A204.1 (cell line): ENCODE measurements at regions not wholly inside any gene's neighbourhood (a gene's known extent, or its start where the extent isn't known, plus 50 kb on each side); places are given as distances from the start of the nearest gene placed in this dataset.
"Not testable (repeated sequence)": the region's sequence is repeated elsewhere in the genome, so short reads cannot be mapped to it uniquely, and the experiment has no call there.

ENCODE experiments used
- FAIRE-seq: peaks from 2 replicates; lab custom pipeline; 2012; peaks lifted over from hg19 to GRCh38; lab: Jason Lieb, UNC

- no peak for FAIRE-seq
These were observed 468.2 kb upstream of the CCDC196 start for GRCh38 chr14:66017927-66018326.

GRCh38 chr14:66022526-66022925 lies 463.6 kb upstream of the CCDC196 start:
- FAIRE-seq = no peak

DNA sequence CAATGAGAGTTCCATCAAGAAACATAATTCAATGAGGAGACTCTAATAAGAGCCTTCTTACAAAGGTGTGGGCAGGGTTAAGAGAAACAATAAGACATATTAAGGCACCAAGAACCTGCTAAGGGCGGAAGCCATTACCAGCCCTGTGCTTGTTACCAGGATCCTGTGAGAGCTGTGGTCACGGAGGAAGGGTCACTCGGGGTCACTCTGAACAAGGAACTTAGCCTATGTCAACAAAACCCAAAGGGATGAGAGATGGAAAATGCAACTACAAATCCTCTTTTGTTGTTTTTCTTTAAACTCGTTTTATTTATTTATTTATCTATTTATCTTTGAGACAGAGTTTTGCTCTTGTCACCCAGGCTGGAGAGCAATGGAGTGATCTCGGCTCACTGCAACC lies 460.4 kb upstream of the CCDC196 start:
- no peak for FAIRE-seq

DNA sequence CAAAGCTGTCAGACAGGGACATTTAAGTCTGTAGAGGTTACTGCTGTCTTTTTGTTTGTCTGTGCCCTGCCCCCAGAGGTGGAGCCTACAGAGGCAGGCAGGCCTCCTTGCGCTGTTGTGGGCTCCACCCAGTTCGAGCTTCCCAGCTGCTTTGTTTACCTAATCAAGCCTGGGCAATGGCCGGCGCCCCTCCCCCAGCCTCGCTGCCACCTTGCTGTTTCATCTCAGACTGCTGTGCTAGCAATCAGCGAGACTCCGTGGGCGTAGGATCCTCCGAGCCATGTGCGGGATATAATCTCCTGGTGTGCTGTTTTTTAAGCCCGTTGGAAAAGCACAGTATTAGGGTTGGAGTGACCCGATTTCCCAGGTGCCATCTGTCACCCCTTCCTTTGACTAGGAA lies 454.2 kb upstream of the CCDC196 start:
- FAIRE-seq = not testable (repeated sequence)

- no peak for FAIRE-seq
These were observed 453.4 kb upstream of the CCDC196 start for GRCh38 chr14:66032800-66033199.

GRCh38 chr14:66036547-66036946 lies 449.6 kb upstream of the CCDC196 start:
- no peak for FAIRE-seq

- no peak for FAIRE-seq
These were observed 448.8 kb upstream of the CCDC196 start for GRCh38 chr14:66037361-66037760.

GRCh38 chr14:66038212-66038611 lies 448.0 kb upstream of the CCDC196 start:
- FAIRE-seq = no peak

DNA sequence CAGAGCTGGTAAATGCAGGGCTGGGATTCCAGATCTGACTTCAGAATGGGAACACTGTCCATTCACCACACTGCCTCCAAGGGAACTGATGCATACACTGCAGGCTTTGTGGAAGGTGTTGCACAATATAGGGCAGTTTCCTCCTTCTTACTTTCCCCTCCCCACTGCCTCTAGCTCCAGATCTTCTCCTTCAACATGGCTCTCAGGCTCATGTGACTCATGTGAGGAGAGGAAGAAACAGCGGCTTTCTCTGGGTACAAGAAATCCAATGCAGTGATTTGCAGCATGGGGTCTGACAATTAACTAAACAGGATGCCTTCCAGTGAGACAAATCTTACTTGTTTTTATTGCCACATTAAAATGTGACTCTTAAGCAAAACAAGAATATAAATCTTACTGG lies 447.6 kb upstream of the CCDC196 start:
- FAIRE-seq = no peak

- FAIRE-seq = no peak
These were observed 446.7 kb upstream of the CCDC196 start for GRCh38 chr14:66039495-66039894.

GRCh38 chr14:66041582-66041981 lies 444.6 kb upstream of the CCDC196 start:
- FAIRE-seq = no peak

DNA sequence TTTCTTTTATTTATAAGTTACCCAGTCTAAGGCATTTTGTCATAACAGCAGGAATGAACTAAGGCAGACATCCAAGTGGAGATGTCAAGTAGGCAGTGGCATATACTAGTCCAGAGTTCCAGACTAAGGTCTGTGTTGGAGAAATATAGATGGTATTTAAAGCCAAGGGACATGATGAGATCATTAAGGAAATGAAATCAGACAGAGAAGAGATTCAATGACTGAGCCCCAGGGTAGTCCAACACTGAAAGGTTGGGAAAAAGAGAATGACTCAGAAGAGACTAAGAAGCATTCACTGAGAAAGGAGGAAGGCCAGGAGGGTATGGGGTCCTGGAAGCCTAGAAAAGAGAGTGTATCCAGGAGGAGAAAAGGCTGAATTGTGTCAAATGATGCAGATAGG lies 442.2 kb upstream of the CCDC196 start:
- no peak for FAIRE-seq

GRCh38 chr14:66045572-66046021 lies 440.6 kb upstream of the CCDC196 start:
- FAIRE-seq = no peak

- FAIRE-seq = no peak
These were observed 440.1 kb upstream of the CCDC196 start for GRCh38 chr14:66046035-66046434.

- no peak for FAIRE-seq
These were observed 439.6 kb upstream of the CCDC196 start for GRCh38 chr14:66046591-66046990.

- no peak for FAIRE-seq
These were observed 429.8 kb upstream of the CCDC196 start for GRCh38 chr14:66056268-66056907.

DNA sequence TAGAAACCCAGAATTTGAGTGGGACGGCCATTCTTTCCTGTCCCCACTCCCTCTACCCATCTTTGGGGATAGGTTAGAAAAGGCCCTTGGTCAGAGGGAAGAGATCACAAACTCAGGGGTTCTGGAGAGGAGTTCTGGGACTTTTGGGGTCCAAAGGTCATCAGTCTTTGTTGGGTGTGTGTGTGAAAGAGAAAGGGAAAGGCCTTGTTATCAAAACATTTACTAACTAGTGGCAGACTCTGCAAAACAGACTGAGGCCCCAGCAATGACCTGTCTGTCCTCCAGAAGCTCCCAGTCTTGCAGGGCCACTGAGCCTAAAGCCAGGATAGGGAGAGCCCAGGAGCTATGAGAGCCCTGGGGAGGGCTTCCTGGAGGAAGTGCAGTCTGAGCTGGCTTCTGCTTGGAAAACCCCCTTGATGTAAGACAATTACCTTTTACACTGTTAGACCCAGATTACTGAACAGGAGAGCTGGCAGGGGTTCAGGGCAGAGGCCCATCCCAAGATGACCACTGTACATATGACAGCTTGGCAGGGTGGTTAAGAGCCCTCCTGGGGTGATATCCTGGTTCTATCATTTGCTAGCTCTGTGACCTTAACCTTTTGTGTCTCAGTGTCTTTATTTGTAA lies 429.1 kb upstream of the CCDC196 start:
- no peak for FAIRE-seq

GRCh38 chr14:66065188-66065587 lies 421.0 kb upstream of the CCDC196 start:
- FAIRE-seq = no peak

DNA sequence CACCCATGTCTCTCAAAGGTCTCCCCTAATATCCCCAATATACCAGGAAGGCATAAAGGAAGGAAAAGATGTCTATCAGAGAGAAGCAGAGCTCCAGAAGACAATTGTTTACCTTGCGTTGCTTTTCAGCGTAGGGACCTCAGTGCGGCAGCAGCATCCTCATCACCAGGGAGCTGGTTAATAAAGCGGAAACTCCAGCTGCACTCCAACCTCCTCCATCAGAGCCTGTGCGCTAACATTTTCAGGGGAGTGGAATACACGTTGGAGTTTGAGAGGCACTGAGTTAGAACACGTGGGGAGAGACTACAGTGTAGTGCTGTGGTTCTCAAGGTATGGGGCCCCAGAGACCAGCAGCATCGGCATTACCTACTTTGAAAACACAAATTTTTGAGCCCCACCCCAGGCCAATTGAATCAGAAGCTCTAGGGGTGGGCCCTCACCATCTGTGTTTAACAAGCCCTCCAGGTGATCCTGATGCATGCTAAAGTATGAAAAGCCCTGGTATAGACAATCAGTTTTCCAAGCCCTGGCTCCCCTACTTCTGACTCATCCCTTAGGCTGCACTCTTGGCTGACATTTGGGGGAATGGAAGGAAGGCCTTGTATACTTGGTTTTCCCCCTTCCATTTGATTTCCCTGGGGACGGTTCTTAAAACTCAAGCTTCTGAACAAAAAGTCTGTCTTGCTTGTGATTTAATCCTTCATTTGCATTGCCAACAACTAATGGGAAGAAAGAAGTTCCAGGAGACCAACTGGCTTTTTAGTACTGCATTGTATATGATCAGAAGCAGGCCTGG lies 419.0 kb upstream of the CCDC196 start:
- no peak for FAIRE-seq

DNA sequence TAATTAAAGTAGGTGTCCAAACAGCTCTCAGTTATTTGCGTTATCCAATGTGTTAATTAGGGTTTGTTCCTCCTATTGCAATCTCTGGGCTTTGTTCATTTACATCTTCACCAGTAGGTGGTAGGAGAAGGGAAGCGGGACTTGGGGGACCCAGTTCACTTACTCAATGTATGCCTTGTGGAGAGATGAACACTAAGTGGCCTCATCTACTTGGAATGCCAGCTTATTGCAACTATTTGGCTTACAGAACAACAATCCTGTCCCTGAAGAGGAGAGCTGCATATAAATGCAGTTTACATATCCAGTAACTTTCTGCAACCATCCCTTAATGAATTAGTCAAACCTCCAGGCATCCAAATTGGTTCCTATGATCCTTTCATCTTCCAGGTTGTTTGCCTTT lies 417.1 kb upstream of the CCDC196 start:
- no peak for FAIRE-seq

DNA sequence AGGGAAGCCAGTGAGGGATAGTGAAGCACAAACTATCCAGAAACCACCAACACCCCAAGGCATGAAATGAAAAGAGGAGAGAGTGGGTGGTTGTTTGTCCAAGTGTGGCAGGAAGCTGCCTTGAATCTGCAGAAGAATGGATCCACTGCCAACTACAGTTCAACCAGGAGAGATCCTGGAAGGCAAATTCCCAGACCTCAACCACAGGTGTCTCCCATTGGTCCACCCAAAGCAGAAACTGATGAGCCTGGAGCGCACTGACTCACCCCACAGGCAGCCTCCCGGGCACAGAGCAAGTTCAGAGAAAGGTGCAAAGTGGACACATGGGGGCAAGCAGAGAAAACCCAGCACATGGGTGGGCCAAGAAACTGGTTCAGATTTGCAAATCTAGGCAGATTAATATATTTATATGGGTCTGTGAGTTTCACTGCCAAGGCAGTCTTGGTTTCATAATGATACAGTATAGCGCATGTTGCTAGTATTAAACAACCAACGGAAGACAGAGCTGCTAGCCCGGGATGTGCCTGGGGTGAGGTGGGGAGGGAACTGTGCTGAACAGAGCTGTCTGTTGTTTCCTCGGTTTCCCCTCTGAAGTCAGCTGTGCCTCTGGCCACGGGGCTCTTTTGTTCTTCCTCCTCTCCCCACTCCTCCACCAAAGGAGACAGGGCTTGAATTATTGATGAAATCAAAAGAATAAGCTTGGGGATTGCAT lies 416.2 kb upstream of the CCDC196 start:
- FAIRE-seq = no peak

DNA sequence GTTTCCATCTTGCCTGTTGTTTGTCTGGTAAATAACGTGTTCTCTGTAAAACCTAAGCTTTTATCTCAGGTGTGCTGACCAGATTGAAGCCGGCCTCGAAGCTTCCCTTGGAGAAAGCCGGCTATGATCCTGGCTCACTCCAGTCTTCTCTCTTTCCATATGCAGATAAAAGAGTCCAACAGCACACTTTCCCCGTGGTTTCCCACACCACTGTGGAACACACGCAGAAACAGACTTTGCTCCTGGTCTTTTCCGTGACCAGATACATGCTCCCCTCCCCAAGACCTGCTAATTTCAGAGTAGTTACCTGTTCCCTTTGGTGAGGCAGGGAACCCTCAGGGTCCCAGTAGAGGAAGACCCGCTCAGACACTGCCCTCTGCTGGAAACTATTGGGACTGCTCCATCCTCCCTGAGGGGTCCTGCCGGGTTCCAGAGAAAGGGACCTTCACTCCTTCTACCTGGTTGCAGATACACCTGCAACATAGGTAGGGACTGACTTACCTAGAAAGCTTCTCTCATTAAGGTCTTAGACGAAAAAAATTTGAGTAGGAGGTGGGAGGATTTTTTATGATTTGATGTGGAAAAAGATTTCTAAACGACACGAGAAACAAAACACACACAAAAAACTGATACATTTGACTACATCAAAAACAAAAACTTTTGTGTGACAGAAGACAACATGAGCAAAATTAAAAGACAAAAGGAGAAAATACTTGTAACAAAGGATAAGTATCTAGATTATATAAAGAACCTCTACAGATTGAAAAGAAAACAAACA lies 415.4 kb upstream of the CCDC196 start:
- FAIRE-seq = no peak
